ENCODE measurements at regions not wholly inside any gene's neighbourhood (a gene's known extent, or its start where the extent isn't known, plus 50 kb on each side); places are given as distances from the start of the nearest gene placed in this dataset.
"Not testable (repeated sequence)": the region's sequence is repeated elsewhere in the genome, so short reads cannot be mapped to it uniquely, and the experiment has no call there.

DNA sequence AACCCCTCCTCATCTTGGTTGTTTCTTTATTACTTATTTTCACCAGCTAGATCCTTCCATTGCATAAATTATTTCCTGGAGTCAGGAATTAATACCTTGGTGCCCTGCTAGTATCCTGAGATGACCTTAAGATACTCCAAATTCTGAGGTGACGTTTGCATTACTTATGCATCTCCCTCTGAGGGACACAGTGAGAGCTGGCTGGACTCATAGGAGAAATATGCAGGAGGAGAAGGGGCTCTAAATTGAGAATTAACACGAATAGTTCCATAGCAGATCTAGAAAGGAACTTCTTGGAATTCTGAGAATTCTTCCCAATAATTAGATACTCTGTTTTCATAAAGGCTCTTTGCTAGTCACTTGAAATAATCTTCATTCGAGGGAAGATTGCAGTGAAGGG is 310.6 kb upstream of the ZEB2 start:
- H3K4me3 ChIP-seq (ENCODE audit: low read depth, low read length), result no peak overlapping the region
- DNase-seq (ENCODE audit: low read depth), result no peak

DNA sequence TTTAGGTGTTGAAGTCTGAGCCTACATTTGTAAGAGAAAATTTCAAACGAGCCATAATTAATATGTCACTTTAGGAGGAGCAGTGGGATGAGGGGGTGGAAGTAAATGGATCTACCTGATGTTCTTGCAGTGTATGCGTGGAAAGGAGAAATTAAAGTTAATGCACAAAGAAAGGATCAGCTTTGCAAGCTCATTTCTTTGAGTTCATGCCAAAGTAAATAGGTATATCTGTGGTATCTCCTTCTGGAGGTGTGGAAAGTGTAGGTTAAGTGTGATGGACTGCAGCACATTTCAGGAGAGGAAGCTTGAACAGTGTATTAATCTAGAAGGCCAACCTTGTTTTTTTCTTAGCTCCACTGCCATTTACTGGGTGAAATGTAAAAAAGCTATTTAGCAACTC is 307.5 kb upstream of the ZEB2 start:
- no peak overlapping the region for H3K4me3 ChIP-seq (ENCODE audit: low read depth, low read length)
- no peak for DNase-seq (ENCODE audit: low read depth)

DNA sequence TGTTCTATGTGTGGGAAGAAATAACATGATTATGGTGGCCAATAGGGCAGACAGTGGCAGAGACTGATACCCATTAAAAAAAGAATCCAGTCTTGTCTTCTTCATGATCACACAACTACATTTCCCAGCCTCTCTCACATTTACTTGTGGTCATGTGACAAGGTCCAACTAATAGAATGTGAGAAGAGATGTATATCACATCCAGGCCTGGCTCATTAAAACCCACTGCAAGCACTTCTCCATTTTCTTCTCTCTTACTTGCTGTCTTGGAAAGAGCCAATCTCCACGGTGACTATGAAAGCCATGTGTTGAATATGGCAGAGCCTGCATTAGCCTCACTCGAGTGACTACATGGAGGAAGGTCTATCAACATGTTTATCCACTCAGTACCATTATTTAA is 306.2 kb upstream of the ZEB2 start:
- no peak for DNase-seq (ENCODE audit: low read depth)
- no peak overlapping the region for H3K4me3 ChIP-seq (ENCODE audit: low read depth, low read length)

DNA sequence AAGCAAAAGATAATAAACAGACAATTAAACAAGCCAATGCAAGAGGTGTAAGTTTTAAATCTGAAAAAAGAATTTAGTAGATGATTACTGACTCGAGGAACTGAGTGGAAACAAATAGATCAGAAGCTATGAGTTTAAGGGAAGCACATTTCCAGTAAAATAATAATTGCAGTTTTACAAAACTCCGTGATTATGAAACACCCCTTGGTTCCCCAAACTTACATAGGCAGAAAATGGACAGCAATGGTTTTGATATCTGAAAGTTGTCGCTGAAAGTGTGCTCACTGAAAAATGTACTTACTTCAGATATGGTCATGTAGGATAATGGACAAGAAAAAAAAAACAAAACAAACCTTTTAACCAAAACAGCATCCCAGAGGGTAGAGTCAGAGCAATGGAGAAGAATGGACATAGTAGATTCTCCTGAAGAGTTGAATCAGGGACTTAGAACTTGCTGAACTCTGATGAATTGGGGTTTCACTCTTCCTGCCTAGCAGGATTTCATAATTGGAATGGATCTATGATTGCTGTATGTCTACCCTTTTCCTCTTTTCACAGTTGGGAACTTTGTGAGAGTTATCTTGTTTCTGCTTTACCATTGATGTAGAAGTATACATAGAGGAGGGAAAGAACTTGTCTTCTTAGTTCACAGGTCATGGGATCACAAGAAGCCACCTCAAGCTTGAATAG is 305.6 kb upstream of the ZEB2 start:
- no peak overlapping the region for H3K4me3 ChIP-seq (ENCODE audit: low read depth, low read length)
- DNase-seq (ENCODE audit: low read depth), result no peak

DNA sequence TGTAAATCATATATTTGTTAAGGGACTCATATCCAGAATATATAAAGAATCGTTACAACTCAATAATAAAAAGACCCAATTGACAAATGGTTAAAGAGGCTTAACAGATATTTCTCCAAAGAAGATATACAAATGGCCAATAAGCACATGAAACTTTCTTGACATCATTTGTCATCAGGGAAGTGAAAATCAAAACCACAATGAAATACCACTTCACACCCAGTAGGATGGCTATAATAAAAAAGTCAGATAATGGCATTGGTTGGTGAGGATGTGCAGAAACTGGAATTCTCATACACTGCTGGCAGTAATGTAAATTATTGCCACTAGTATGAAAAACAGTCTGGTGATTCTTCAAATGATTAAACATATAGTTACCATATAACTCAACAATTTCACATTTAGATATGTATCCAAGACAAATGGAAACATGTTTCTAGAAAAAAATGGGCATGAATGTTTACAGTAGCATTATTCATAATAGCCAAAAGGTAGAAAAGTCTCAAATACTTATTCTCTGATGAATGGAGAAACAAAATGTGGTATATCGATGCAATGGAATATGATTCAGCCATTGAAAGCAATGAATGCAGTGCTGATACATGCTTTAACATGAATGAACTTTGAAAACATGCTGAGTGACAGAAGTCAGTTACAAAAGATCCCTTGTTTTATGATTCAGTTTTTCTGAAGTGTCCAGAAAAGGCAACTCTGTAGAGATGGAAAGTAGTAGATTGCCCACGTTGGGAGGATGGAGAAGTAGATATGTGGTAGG is 304.6 kb upstream of the ZEB2 start:
- H3K4me3 ChIP-seq (ENCODE audit: low read depth, low read length), result no peak overlapping the region
- DNase-seq (ENCODE audit: low read depth), result no peak

DNA sequence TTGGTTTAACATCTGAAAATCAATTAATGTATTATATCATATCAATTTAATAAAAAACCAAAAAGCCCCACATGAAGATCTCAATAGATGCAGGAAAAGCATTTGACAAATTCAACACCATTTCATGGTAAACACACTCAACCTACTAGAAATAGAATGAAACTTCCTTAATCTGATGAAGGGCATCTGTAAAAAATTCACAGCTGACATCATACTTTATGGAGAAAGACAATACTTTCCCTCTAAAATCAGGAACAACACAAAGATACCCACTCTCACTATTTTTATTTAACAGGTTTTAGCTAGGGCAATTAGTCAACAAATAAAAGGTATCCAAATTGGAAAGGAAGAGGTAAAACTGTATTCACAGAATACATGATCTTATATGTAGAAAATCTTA is 303.0 kb upstream of the ZEB2 start:
- no peak for DNase-seq (ENCODE audit: low read depth)
- H3K4me3 ChIP-seq (ENCODE audit: low read depth, low read length), result no peak overlapping the region

DNA sequence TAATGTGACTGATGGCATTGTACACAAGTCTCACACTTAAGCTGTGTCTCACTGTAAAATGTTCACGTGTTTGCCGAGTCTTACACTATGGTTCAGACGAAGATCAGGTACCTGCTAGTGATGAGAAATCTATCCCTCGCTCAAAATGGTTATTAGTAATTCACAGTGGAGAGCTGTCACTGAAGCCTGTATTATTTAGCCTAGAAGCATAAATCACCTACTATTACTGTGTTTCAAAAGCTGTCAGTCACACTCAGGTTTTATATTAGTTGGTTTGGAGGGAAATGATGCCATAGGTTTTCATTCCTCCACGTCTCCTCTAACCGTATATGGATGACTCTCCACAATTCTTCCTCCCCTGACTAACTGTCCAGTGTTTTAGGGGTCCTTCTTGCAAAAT is 292.4 kb upstream of the ZEB2 start:
- no peak for DNase-seq (ENCODE audit: low read depth)
- H3K4me3 ChIP-seq (ENCODE audit: low read depth, low read length), result no peak overlapping the region

DNA sequence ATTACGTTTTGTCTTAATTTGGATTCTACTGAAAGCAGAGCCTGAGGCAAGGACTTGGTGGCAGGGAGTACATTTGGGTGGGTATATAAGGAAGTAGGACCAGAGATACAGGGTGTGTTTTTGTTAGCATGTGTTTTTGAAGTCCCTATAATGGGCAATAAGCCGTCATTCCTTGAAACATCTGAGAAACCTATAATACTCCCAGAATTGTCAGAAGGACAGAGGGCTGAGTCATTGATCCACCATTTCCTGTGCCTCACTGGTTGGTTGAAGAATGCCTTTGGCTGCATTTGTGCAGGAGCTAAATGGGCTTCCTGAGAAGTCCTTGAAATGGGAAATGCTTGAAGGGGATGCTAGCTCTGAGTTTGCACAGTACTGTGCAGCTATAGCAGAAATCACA is 281.8 kb upstream of the ZEB2 start:
- peak; percentile 73 for DNase-seq (ENCODE audit: low read depth)
- no peak overlapping the region for H3K4me3 ChIP-seq (ENCODE audit: low read depth, low read length)

DNA sequence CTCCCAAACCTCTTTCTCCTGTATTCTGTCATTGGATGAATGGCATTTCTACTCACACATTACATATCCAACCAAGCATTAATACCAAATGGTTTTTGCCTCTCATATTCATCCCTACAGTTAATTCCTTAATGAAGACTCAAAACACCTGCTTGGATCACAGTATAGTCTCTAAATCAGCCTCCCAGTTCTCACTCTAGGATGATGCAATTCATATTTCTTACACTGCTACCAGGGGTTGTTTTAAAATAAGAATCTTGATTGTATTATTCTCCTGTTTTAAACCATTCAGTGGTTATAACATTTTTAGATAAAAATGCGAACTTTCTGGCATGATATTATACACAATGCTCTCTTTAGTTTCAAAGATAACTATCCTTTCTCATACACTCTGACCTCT is 281.4 kb upstream of the ZEB2 start:
- DNase-seq (ENCODE audit: low read depth), result no peak
- H3K4me3 ChIP-seq (ENCODE audit: low read depth, low read length), result no peak overlapping the region

DNA sequence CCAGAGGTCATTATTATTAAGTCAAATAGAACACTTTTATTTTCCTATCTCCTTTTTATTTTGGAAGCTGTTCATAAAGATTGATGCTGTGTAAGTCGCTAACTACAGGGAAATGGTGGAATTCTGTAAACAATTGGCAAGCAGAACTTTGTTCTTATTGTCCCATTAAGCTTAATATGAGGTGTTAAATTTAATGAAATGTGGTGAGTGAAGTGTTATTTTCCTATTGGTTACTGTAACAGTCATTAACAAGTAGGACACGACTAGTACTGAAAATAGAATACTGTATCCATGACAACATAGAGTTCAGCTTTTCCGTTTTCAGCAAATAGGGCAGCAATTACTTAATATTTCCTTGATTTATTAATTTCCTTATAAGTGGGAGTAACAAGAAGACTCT is 279.1 kb upstream of the ZEB2 start:
- H3K4me3 ChIP-seq (ENCODE audit: low read depth, low read length), result no peak overlapping the region
- DNase-seq (ENCODE audit: low read depth), result no peak

DNA sequence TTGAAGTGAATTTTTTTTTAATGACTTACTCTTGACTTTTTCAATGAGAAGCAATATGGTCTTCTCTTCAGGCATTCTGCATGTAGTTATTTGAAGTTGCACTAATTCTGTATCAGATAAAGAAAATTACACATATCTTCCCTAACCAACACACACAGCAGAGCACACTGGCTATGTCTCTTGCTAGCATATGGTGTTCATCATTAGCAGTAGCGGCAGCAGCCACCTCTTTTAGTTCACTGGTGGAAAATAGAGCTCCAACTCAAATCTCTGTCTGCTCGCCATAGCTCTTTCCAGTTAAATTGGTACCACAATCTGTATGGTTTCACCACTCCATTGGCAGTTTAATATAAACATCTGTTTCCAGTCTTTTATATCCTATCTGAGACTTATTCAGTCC is 278.1 kb upstream of the ZEB2 start:
- DNase-seq (ENCODE audit: low read depth), result no peak
- no peak overlapping the region for H3K4me3 ChIP-seq (ENCODE audit: low read depth, low read length)

DNA sequence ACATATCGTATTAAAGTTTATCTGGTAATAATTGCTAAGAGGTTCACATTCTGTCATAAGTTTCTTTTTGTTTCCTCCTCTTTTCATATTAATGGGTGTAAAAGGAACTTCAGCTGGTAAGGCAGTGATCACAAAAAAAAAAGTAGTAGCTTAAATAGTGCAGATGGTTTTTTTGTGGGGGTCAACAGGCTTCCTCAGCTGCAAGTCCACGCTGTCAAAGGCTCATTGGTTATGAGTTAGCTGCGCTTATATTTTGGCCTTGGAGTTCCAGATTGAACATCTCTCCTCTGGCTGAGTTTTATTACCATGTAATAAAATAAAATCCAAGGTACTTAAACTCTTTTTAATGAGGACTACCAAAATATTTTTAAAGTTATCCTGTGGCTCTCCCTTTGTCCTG is 277.0 kb upstream of the ZEB2 start:
- H3K4me3 ChIP-seq (ENCODE audit: low read depth, low read length), result no peak overlapping the region
- no peak for DNase-seq (ENCODE audit: low read depth)

DNA sequence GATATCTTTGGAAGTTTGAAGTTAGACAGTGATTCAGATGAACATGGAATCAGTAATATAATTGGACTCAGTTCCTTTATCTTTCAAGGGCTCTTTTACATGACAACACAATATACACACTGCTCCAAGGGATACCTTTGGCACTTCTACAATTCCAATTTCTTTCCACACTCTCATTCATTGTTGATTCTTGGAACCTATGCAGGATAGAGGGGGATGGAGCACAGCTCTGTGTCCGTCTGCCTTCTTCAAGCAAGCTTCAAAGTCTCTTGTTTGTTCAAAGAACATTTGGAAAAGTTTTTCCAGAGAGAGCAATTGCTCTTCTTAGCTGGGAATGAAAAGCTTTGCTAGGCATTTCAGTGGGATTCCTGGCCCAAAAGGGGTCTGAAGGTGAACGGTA is 276.2 kb upstream of the ZEB2 start:
- H3K4me3 ChIP-seq (ENCODE audit: low read depth, low read length), result no peak overlapping the region
- no peak for DNase-seq (ENCODE audit: low read depth)

DNA sequence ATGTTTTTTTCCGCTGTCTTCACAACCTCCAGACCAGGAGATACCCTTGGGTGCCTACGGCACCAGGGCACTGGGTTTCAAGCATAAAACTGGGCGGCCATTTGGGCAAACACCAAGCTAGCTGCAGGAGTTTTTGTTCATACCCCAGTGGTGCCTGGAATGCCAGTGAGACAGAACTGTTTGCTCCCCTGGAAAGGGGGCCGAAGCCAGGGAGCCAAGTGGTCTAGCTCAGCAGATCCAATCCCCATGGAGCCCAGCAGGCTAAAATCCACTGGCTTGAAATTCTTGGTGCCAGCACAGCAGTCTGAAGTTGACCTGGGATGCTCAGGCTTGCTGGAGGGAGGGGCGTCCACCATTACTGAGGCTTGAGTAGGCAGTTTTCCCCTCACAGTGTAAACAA is 265.3 kb upstream of the ZEB2 start:
- no peak overlapping the region for H3K4me3 ChIP-seq (ENCODE audit: low read depth, low read length)
- no peak for DNase-seq (ENCODE audit: low read depth)

DNA sequence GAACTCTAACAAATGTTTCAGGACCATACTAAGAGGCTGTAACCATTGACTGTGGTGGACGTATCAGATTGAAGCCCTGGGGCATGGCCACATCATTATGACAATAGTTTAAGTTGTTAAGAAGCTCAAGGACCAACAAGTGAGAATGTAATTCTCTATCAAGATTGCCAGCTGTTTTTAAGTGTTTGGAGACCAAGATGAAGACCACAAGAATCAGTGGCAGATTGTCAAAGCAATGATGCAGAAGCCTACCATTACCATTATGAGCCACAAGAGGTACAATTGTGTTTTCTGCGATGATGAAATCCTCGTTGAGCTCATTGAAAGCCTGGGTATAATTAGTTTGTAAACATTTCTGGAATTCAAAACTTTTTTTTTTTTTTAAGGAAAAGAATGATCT is 261.1 kb upstream of the ZEB2 start:
- no peak for DNase-seq (ENCODE audit: low read depth)
- no peak overlapping the region for H3K4me3 ChIP-seq (ENCODE audit: low read depth, low read length)

DNA sequence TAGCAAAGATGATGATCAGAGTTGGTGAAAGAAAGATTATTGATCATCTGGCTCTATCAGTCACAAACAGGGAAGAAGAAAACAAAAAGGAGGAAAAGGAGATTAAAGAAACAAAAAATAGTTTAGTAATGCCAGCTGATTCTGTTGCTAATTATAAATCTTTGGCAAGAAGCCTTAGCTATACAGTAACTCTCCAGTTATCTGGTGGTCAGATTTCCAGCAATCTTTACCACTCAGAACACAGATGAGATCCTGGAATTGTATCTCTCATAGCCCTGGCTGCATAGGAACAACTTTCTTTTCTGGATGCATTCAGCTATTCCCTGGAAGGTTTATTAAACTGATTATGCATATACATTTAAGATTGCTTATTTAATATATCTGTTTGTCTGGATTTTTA is 256.8 kb upstream of the ZEB2 start:
- DNase-seq (ENCODE audit: low read depth), result peak; percentile 13

DNA sequence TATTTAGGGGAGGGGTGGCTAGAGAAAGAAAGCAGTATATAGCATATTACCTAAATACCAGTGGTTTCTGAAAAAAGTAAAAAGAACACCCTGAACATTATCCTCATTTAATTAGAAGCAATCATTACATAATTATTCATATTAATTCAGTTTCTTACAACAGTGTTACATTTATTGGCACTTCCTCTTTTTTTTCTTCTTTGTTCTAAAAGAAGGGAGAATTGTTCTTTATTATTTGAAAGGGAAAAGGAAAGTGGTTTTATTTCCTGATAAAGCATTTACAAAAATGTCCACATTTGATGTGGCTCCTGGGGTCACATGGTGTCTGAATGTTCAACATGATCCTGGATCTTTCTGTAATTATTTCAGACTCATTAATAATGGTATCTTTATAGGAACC is 254.9 kb upstream of the ZEB2 start:
- no peak for DNase-seq (ENCODE audit: low read depth)
- no peak overlapping the region for H3K4me3 ChIP-seq (ENCODE audit: low read depth, low read length)

More for the DNA sequence above, 256.8 kb upstream of the ZEB2 start:
- no peak overlapping the region for H3K4me3 ChIP-seq (ENCODE audit: low read depth, low read length)

DNA sequence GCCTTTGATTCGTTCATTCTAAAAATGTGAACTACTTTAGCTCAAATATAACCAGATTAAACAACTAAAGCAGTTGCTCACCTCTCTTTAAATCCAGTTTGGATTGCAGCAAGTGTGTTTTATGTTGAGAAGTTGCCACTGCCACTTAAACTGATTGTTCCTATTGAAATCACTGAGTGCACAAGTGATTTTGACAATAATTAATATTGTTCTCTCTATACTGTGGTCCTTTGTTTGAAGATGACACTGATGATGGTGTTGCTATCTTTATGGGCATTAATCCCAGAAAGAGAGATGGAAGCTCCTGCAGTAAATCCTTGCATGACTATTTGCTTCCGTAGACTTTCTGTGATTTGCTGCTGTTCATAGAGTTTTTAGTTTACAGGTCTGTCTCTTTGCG is 251.4 kb upstream of the ZEB2 start:
- no peak for DNase-seq (ENCODE audit: low read depth)

DNA sequence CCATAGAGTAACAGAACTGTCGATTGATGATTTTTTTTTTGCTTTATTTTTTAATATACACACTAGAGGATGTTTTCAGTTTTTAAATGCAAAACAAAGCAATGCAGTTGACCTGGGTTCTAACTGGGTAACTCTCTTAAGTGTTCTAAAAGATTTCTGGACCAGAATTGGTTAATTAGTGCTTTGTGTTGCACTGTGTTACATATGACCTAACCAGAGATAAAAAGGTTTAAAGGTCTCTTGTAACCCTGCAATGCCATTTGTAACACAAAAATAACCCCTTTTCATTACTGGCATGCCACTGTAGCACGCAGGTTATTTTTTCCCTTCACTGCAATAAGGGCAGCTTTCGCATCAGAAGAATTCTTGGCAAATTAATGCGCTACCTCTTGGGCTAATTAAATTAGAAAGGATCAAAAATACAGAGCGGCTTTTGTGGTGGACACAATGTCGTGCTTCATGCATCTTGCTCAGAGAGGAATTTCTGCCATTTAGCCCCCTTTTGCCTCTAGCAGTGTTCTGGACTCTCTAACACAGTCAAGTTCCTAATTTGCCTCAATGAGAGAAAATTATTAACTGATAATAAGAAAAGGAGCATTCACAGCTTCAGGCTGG is 250.8 kb upstream of the ZEB2 start:
- no peak overlapping the region for H3K4me3 ChIP-seq (ENCODE audit: low read depth, low read length)
- no peak for DNase-seq (ENCODE audit: low read depth)

More for the DNA sequence above, 251.4 kb upstream of the ZEB2 start:
- H3K4me3 ChIP-seq (ENCODE audit: low read depth, low read length), result no peak overlapping the region

DNA sequence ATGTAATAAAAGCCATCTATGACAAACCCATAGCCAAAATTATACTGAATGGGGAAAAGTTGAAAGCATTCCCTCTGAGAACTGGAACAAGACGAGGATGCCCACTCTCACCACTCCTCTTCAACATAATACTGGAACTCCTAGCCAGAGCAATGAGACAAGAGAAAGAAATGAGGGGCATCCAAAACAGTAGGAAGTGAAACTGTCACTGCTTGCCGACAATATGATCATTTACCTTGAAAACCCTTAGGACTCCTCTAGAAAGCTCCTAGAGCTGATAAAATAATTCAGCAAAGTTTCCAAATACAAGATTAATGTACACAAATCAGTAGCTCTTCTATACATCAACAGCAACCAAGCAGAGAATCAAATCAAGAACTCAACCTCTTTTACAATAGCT is 241.0 kb upstream of the ZEB2 start:
- DNase-seq (ENCODE audit: low read depth); H3K4me3 ChIP-seq (ENCODE audit: low read depth, low read length): not testable (repeated sequence)

DNA sequence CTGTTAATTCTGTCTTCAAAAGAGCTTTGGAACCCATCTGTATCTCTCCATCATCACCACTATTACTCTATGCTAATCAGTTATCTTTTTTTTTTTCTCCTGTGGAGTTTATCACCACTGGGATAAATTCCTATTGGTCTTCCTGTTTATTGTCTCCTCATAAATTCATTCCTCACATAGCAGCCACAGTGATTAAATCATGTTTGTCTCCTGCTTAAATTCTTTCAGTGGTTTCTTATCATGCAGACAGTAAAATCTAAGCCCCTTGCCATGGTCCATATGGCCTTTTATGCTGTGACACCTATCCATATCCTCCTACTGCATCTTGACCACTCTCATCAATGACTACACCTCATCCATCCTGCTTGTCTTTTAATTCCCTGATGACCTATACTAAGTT is 239.8 kb upstream of the ZEB2 start:
- no peak overlapping the region for H3K4me3 ChIP-seq (ENCODE audit: low read depth, low read length)
- no peak for DNase-seq (ENCODE audit: low read depth)

All from skeletal muscle cell (primary cell).